SHP77 (cell line): ENCODE measurements at regions not wholly inside any gene's neighbourhood (a gene's known extent, or its start where the extent isn't known, plus 50 kb on each side); places are given as distances from the start of the nearest gene placed in this dataset.
A peak's percentile ranks its signal among the peaks of the same experiment; 100 is the strongest.

Source experiments
- DNase-seq, 2 experiments: peaks; one replicate each; lab custom pipeline; 2025; lab: John Stamatoyannopoulos, UW

DNA sequence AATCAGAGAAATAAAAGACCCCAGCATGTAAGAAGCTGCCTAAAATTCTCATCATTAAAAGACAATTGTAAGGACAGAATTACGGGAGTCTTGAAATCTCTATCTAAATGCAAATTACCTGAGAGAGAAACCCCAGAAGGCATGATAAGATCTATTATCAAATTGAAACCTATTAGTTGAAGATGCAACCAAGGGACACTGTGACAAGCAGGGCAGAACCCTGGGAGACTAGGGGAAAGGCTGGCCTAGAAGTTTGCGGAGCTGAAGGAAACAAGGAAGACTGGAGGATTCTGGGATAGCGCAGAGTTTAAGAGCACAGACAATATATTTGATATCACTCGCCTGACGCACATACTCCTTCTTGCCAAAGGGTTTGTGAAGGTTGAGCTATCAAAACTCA lies 319.5 kb upstream of the CHAC2 start:
- DNase-seq: no peak

DNA sequence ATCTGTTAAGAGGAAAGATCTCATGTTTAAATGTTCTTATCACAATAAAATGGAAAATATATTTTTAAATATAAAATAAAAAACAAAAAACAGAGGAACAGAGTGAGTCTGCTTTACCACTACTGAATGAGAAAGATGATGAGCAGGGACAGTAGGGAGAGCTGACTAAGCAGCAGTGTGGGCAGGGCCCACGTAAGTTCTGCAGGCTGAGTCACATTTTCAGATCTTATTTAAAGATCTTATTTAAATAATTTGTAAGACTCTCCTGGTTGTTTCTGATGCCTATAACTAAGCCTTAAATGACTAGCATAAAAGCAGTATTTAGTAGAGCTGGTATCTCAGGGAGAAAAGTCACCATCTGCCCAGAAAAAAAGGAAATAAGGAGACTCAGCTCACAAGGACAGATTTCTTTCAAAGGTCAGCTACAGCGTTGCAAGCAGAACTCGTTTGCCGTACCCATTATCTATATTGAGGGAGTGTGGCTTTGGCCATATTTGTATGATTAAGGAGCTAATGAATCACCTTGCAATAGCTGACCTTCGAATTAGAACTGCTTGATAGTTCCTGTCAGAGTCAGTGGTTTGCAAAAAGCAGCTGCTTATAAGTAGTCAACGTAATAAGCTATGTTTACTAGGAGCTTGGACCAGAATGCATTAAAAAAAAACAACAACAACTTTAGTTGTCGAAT lies 322.1 kb upstream of the CHAC2 start:
- DNase-seq: peak in 1 of 2 experiments; percentile 61

DNA sequence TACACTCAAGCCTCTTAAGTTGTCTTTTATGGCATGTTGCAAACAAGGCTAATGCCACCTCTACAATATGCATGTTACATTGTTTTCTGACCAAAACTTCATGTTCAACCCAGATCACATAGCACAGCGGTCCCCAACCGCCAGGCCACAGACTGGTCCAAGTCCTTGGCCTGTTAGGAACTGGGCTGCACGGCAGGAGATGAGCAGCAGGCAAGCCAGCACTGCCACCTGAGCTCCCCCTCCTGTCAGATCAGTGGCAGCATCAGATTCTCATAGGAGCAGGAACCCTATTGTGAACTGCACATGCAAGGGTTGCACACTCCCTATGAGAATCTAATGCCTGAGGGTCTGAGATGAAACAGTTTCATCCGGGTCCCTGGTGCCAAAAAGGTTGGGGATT lies 324.8 kb upstream of the CHAC2 start:
- DNase-seq: peak; percentile 83 to 93

DNA sequence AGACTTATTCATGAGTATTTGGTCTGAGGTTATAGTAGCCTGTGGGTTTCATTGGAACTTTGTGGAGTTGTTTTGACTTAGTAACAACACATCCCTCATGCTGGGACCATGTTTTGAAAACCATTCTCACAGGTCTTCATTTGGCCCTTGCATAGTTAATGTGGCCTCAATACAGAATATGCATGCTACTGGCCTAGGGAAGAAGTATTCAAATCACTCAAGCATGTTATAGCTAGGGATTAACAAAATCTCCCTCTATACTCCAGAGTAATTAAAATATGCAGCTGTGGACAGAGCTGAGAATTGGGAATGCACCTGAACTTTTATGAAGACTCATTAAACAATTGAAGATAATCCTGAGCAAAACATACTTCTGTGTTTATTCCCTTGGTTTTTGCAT lies 325.5 kb upstream of the CHAC2 start:
- no peak for DNase-seq

DNA sequence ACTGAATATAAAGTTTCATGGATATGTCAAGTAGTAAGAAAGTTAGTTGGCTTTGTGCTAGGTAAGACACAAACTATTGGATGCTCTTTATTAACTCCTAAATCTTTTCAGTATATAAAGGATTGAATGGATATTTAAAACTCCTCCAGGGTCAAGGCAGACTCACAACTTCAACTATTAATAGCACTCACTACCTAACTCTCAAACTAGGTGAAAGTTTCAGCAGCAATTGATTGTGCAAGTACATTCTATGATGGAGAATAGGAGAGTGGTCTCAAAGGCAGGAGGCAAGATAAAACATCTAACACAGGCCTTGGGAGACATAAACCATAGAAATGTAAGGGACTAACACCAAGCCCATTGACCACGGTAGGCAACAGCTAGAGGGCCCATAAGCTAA lies 328.9 kb upstream of the CHAC2 start:
- DNase-seq: no peak

DNA sequence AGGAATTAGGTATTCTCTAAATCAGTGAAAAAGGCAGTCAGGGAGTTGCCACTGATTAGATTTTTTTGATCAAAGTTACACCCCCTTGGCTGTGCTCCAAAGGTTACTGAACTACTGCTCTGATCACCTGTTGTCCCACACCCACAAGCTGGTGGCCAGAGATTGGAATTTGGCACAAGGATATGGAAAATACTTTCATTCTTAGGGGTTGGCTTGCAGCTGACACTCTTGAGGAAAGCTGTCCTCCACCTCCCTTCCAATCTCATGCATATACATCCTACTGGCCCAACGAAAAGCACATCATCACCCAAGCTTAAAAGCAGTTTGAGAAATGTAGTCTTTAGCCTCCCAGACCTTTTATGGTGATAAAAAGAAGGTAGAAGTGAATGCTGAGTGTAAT lies 329.5 kb upstream of the CHAC2 start:
- no peak for DNase-seq

DNA sequence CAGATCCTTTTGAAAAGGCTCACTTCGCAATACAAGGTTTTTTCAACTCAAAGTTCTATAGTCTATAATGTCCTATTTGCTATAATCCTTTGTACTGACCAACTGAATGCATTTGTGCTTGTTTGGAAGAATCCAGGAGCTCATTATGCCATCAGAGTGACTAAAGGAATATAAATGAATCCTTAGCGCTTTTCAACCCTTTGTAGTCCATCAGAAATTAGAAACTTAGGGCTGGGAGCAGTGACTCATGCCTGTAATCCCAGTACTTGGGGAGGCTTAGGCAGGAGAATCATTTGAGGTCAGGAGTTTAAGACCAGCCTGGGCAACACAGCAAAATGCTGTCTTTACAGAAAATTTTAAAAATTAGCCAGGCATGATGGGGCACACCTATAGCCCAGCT lies 330.2 kb upstream of the CHAC2 start:
- DNase-seq: no peak

DNA sequence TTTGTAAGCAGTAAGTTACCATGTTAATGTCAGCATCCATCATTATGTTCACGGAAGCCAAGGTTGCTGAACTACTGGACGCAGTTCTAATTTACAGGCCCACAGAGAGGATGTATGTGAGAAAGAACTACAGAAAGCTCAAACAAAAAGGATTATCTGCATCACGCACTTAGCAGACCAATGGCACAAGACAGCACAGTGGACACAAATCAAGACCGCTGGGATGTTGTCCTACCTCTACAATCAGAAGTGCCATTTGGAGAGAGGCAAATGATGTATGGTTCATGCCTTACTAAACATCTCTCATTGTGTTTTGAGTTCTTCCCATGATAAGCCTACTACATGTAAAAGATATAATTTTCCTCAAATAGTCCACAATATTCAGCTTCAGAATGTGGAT lies 330.7 kb upstream of the CHAC2 start:
- DNase-seq: no peak

DNA sequence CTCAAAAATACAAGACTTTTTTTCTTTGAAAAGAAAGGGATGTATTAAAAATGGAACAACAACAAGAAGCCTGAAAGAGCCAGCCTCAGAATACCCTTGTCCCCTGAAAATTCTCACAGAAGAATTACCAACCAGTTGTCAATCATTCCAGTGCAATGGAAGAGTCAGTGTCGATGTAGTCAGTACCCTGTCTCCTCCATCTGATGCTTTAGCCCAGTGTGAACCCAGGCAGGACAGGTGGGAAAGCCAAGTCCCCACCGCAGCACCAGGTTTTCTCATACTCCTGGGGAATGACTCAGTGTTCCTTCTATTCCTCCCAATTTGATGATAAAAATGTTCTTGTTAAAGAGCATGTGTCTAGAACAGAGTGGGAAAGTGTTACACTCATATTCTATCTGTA lies 332.0 kb upstream of the CHAC2 start:
- no peak for DNase-seq

DNA sequence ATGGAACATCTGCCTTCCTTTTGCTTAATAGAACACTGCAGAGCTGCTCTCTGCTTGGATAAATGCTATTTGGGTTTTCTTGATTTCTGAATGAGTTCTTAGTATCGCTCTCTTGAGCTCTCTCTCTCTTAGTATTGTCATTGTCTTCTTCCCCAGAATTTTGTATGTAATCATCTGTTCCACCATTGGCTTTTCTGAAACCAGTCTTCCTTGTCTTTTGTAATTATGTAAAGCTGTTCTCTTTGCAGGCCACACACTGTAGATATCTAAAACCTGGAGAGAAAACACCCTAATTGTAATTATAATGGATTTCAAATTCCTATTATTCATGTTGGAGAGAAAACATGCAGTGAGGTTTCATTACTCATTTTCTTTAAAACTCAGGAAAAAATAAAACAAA lies 333.1 kb upstream of the CHAC2 start:
- no peak for DNase-seq

DNA sequence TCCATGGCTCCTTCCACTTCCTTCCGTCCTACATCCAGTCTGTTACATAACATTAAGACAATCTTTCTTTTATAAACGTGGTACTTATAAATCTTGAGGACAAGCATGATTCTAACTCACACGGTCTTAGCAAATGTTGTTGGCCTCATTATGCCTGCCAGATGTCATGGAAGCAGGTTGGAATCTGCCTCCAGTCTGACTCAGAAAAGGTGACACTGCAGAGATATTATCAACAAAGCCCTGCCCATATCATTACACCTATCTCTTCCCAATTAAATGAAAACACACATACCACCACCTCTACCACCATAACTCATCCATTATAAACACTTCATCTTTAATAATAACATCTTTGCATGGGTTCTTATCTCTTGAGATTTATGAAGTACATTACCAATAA lies 334.7 kb upstream of the CHAC2 start:
- no peak for DNase-seq

DNA sequence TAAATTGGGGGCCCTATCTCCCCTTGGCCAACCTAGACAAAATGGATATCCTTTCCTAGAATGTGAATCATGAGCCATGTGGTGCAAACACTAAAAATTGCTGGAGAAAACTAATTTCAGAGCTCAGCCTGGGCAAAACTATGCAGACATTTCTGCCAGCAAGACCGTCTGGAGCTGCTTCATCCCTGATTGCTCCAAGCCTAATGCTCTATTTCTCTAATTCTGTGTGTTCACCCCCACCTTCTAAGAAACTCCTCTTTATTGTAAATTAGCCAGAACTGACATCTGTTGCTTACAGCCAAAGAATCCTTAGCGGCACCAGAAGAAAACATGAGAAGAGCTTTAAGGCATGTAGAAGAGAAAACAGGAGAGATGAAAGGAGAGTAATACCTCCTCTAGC lies 337.7 kb upstream of the CHAC2 start:
- no peak for DNase-seq

DNA sequence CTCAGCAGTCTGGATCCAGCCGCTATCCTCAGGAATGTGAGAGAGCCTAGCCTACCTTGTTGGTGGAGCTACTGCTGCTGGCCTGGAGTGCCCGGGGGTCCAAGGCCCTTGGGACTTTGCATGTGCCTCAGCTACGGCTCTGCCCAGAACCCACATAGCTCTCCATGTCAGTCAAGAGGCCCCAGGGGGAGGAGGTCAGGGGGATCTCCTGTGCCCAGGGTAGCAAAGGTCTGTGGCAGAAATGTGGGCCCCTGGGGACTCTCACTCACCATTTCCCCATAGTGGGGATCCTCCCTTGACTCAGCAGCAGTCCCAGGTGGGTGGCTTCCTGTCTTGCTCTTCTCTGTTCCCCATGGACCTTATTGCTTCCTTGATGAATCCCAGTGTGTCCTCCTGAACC lies 342.7 kb upstream of the CHAC2 start:
- DNase-seq: no peak

DNA sequence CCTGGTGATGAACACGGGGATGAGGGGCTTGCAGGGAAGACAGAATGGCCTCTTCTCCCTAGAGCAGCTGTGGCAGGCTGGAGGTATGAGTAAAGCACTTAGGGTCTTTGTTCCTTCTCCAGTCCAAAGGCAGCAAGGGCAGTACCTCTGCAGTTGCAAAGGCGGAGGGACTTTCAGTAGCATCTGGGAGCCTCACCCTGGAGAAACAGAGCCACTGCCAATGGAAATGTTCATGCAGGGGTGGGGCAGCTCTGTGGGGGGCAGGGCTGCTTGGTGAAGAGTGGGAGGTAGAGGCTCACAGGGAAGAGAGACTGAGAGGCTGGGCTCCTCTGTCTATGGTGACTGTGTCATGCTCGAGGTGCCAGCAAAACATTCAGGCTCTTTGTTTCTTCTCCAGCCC lies 344.1 kb upstream of the CHAC2 start:
- DNase-seq: no peak

DNA sequence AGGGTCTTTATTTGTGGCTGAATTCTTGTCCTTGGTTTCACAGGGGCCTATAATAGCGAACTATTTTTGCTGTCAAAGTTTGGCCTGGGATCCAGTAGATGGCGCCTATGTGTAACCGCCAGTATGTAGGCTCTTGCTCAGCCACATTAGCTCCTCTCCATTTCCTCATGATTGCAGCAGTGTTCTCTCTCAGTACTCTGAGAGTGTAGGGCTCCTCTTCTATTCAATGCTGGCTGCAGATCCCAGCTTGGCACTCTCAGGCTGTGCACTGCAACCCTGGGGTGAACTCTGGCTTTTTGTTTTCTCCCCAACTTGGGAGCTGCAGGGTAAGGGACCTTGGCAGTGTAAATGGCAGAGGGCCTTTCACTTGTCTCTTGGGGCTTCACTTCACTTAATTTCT lies 344.6 kb upstream of the CHAC2 start:
- DNase-seq: peak; percentile 79 to 89

DNA sequence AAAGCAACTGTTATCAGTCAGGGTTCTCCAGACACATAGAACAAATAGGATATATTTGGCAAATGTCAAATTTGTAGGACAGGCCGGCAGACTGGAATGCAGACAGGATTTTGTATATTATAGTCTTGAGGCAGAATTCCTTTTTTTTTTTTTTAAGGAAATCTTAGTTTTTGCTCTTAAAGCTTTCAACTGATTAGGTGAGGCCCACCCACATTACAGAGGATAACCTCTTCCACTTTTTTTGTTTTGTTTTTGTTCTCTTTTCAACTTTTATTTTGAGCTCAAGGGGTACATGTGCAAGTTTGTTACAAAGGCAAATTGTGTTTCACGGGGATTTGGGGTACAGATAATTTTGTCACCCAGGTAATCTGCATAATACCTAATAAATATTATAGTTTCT lies 350.2 kb upstream of the CHAC2 start:
- DNase-seq: no peak

DNA sequence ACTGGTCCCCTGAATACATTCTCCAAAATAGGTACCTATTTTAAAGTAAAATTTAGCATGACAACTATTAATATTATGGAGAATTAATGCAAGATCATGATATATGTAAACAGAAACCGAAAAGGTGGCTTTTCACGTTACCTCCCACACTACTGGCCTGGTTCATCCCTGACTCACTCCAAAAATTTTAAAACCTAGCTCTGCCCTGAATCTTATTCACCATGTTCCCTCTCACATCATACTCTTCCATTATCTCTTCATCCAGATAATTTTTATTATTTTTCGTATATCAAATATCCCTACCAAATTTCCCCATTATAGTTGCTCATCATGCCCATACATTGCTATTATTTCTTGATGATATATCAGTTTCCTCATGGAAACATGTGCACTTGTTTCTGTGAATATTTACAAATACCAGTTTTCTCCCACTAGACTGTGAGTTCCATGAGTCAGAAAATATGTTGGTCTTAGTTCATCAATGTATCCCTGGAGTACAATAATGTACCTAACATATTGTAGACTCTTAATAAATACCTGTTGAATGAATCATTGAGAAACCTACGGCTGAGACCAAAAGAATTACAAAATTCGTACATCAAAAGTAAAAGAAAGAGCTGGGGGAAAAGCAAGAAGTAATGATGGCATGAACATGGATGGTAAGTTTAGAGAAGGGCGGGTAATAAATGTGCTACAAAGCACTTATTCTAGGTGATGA lies 360.1 kb upstream of the CHAC2 start:
- DNase-seq: no peak

DNA sequence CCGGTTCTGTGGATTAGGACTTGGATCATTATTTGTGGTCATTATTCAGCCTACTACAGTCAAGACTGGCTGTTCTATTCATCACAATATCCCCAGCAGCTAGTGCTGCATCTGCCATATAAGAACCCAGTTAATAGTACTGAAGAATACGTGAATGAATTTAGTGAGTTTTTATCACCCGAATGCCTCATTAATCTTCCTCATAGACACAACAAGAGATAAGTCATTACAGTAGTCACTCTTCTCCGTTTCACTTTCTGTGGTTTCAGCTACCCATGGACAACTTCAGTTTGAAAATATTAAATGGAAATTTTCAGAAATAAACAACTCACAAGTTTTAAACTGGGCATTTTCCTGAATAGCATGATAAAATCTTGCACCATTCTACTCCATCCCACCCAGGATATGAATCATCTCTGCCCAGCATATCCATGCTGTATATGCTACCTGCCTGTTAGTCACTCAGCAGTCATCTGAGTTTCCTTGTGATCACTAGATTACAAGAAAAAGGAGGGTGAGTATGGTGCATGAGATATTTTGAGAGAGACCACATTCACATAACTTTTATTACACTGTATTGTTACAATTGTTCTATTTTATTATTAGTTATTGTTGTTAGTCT lies 363.7 kb upstream of the CHAC2 start:
- no peak for DNase-seq

DNA sequence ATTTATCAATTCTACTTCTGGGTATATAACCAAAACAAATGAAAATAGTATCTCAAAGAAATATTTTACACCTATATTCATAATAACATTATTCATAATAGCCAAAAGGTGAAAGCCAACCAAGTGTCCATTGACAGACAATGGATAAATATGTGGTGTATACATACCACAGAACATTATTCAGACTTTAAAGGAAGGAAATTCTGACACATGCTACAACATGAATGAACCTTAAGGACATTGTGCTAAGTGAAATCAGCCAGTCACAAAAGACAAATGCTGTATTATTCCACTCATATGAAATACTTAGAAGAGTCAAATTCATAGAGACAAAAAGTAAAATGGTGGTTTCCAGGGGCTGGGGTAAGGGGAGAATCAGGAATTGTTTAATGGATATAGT lies 370.5 kb upstream of the CHAC2 start:
- no peak for DNase-seq

DNA sequence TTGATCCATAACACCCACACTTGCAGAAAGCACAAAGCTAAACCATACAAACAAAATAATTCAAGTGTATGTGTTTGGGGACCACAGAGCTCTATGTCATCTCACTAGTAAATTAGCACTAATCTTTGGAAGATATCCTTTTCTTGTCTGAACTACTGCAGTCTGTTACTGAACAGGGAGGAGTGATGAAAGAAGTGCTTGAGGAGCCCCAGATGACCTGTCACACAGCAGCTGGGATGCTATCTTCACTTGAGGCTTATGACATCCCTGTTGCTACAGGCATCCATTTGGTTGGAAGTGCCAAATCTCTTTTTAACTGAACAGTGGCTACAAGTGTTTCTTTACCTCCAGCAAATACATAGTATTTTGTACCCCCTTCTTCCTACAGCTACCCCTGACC lies 386.3 kb upstream of the CHAC2 start:
- peak in 1 of 2 experiments; percentile 5 for DNase-seq

DNA sequence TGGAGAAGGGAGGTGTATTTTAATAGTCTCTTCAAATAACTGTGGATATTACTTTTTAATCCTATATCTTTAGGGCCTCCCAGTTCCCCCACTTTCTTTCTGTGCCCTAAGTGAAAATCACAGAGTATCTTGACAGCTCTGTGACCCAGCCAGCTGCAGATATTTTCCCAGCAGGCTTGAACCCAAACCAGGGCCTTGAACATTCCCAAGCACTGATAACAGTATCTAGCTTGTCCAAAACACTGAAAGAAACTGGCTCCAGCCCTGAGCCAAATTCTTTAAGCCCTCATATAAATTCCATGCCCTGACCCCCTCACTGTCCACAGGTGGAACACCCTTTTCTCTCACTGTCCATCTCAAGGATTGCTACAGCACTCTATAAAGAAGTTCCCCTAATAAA lies 388.1 kb upstream of the CHAC2 start:
- no peak for DNase-seq

DNA sequence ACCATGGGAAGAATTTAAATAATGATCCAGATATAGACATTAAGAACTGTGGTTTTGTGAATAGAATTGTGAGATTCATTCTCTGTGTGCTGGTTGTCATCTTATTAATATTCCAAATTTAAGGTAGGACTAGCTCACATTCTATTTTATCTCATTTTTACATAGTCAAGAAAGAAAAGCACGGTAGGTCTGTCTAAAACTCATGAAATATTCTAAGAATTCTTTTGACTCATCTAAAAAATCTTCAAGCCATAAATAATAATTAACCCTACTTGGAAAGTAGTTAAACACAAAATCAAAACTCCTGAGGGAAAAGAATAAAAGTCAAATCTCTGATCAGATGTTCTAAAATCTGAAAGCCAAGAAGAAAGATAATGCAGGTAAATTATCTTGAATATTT lies 388.8 kb upstream of the CHAC2 start:
- no peak for DNase-seq

DNA sequence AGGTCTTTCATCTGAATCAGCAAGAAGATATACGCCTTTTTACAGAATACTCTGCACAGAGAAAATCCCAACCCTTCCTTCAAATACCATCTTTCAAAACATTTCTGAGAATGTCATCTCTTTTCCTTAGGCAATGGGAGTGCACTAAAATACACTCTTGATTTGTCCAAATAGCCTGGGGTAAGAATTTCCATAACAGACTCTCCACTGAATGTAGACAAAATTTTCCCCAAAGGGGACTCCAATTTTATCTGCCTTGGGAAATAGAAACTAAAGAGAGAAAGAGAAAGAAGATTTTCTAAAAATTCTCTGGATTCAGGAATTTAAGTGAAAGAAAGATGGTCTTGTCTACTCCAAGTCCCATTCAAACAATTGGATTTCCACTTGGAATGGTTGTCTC lies 394.5 kb upstream of the CHAC2 start:
- no peak for DNase-seq

DNA sequence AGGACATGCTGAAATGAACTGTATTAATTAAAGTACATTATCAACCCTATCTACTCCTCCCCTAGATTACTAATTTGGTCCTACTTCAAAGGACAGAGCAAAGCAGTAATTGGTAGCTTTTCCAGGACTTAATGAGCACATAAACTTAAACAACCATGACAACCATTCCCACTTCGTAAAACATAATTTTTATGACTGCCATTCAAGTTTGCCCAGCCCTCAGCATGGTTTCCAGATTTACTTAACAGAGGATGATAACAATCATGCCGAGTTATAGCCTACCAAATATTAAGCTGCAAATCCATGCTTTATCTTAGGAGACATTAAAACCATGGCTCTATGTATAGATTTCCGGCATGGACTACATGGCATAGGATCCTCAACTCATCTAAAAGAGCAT lies 401.1 kb upstream of the CHAC2 start:
- DNase-seq: no peak
